ENCODE measurements at regions not wholly inside any gene's neighbourhood (a gene's known extent, or its start where the extent isn't known, plus 50 kb on each side); places are given as distances from the start of the nearest gene placed in this dataset.

- no peak for DNase-seq (ENCODE audit: low read depth)
- in situ Hi-C loops (cut with HindIII; ENCODE audit: low sequenced_read_pairs): no loop called here
- no peak overlapping the region for H3K4me3 ChIP-seq (ENCODE audit: low read depth, low read length)
- TF ChIP-seq CTCF (IDR thresholded peaks at IDR 0.05; ENCODE audit: low read depth, low read length, missing control alignments): no peak
Measured at GRCh38 chr1:238239343-238239742, 348.6 kb upstream of the ZP4 start.

- H3K4me3 ChIP-seq (ENCODE audit: low read depth, low read length): no peak overlapping the region
- no peak for TF ChIP-seq CTCF (IDR thresholded peaks at IDR 0.05; ENCODE audit: low read depth, low read length, missing control alignments)
- in situ Hi-C loops (cut with HindIII; ENCODE audit: low sequenced_read_pairs): no loop called here
- no peak for DNase-seq (ENCODE audit: low read depth)
Measured at GRCh38 chr1:238233966-238234365, 343.2 kb upstream of the ZP4 start.

GRCh38 chr1:238232084-238232710, 341.5 kb upstream of the ZP4 start:
- in situ Hi-C loops (cut with HindIII; ENCODE audit: low sequenced_read_pairs): no loop called here
- no peak overlapping the region for H3K4me3 ChIP-seq (ENCODE audit: low read depth, low read length)
- DNase-seq (ENCODE audit: low read depth): no peak
- TF ChIP-seq CTCF (IDR thresholded peaks at IDR 0.05; ENCODE audit: low read depth, low read length, missing control alignments): no peak

- H3K4me3 ChIP-seq (ENCODE audit: low read depth, low read length): no peak overlapping the region
- in situ Hi-C loops (cut with HindIII; ENCODE audit: low sequenced_read_pairs): no loop called here
- no peak for TF ChIP-seq CTCF (IDR thresholded peaks at IDR 0.05; ENCODE audit: low read depth, low read length, missing control alignments)
- no peak for DNase-seq (ENCODE audit: low read depth)
Measured at GRCh38 chr1:238226810-238227209, 336.1 kb upstream of the ZP4 start.

- no peak for DNase-seq (ENCODE audit: low read depth)
- in situ Hi-C loops (cut with HindIII; ENCODE audit: low sequenced_read_pairs): no loop called here
- H3K4me3 ChIP-seq (ENCODE audit: low read depth, low read length): no peak overlapping the region
- no peak for TF ChIP-seq CTCF (IDR thresholded peaks at IDR 0.05; ENCODE audit: low read depth, low read length, missing control alignments)
Measured at GRCh38 chr1:238223076-238223640, 332.4 kb upstream of the ZP4 start.

GRCh38 chr1:238221738-238222137, 331.0 kb upstream of the ZP4 start:
- DNase-seq (ENCODE audit: low read depth): no peak
- no peak overlapping the region for H3K4me3 ChIP-seq (ENCODE audit: low read depth, low read length)
- no peak for TF ChIP-seq CTCF (IDR thresholded peaks at IDR 0.05; ENCODE audit: low read depth, low read length, missing control alignments)
- in situ Hi-C loops (cut with HindIII; ENCODE audit: low sequenced_read_pairs): no loop called here
